GM12864 (cell line): ENCODE measurements at regions not wholly inside any gene's neighbourhood (a gene's known extent, or its start where the extent isn't known, plus 50 kb on each side); places are given as distances from the start of the nearest gene placed in this dataset.

ENCODE experiments used
- DNase-seq: peaks from one replicate; pipeline ENCODE4 v3.0.0-alpha.2; 2011; ENCODE audit warnings: low read depth
- H3K4me3 ChIP-seq: 2 replicates; pipeline ENCODE4 v1.5.1; 2011; ENCODE audit warnings: mild to moderate bottlenecking, low read depth, low read length, control low read depth
- CTCF ChIP-seq: IDR thresholded peaks from 2 replicates; pipeline ENCODE4 v1.5.1; 2011; ENCODE audit warnings: low read depth, mild to moderate bottlenecking, moderate library complexity, low read length, control low read depth, inconsistent platforms; ENCODE audit errors: missing control alignments

GRCh38 chr5:96157841-96158291 lies 196.2 kb upstream of the ELL2 start:
- no peak overlapping the region for H3K4me3 ChIP-seq
- DNase-seq: no peak
- no peak for TF ChIP-seq CTCF

- no peak overlapping the region for H3K4me3 ChIP-seq
- no peak for TF ChIP-seq CTCF
- no peak for DNase-seq
Observed at GRCh38 chr5:96157077-96157780, 195.6 kb upstream of the ELL2 start.

- no peak for DNase-seq
- H3K4me3 ChIP-seq: no peak overlapping the region
- TF ChIP-seq CTCF: no peak
Observed at GRCh38 chr5:96155147-96155546, 193.5 kb upstream of the ELL2 start.

- DNase-seq: no peak
- H3K4me3 ChIP-seq: no peak overlapping the region
- no peak for TF ChIP-seq CTCF
Observed at GRCh38 chr5:96151891-96152290, 190.2 kb upstream of the ELL2 start.

GRCh38 chr5:96150007-96150406 lies 188.4 kb upstream of the ELL2 start:
- H3K4me3 ChIP-seq: no peak overlapping the region
- TF ChIP-seq CTCF: no peak
- DNase-seq: no peak

- H3K4me3 ChIP-seq: no peak overlapping the region
- no peak for DNase-seq
- TF ChIP-seq CTCF: no peak
Observed at GRCh38 chr5:96149546-96149945, 187.9 kb upstream of the ELL2 start.

- TF ChIP-seq CTCF: no peak
- DNase-seq: no peak
- no peak overlapping the region for H3K4me3 ChIP-seq
Observed at GRCh38 chr5:96149021-96149420, 187.4 kb upstream of the ELL2 start.
